BE2C (cell line): ENCODE measurements at regions not wholly inside any gene's neighbourhood (a gene's known extent, or its start where the extent isn't known, plus 50 kb on each side); places are given as distances from the start of the nearest gene placed in this dataset.
"Not testable (repeated sequence)": the region's sequence is repeated elsewhere in the genome, so short reads cannot be mapped to it uniquely, and the experiment has no call there.

ENCODE experiments used
- DNase-seq: peaks from one replicate; pipeline ENCODE4 v3.0.0-alpha.2; 2020
- H3K27me3 ChIP-seq: fragments of 250-450 bp; sonication (Bioruptor Pico); 2 replicates; pipeline ENCODE4 v1.5.1; 2020; ENCODE audit warnings: mild to moderate bottlenecking
- H3K36me3 ChIP-seq: fragments of 250-450 bp; sonication (Bioruptor Pico); 2 replicates; pipeline ENCODE4 v1.5.1; 2020; ENCODE audit warnings: mild to moderate bottlenecking
- H3K4me1 ChIP-seq: fragments of 250-450 bp; sonication (Bioruptor Pico); 2 replicates; pipeline ENCODE4 v1.5.1; 2020
- H3K4me3 ChIP-seq: 2 replicates; pipeline ENCODE4 v1.5.1; 2011; ENCODE audit warnings: low read depth, low read length
- H3K9me3 ChIP-seq: fragments of 250-450 bp; sonication (Bioruptor Pico); 2 replicates; pipeline ENCODE4 v1.5.1; 2020
- CTCF ChIP-seq: IDR thresholded peaks from 2 replicates; pipeline ENCODE4 v1.5.1; 2012; ENCODE audit warnings: mild to moderate bottlenecking, low read depth, low read length

GRCh38 chr13:44142941-44143665 is 230.5 kb upstream of the SERP2 start:
- Histone ChIP-seq H3K36me3 (no peaks in the 10 kb centered on the region), H3K9me3 (no peaks in the 10 kb centered on the region), H3K27me3 (no peaks in the 10 kb centered on the region), H3K4me3 (peak overlapping the region; percentile 70), H3K4me1 (no peaks in the 10 kb centered on the region; the same call in 1 of the 2 replicates)
- no peak for TF ChIP-seq CTCF
- DNase-seq, result no peak

- DNase-seq, result no peak
- H3K27me3 ChIP-seq, result no peaks in the 10 kb centered on the region
- TF ChIP-seq CTCF, result no peak
- H3K4me1 ChIP-seq, result no peaks in the 10 kb centered on the region; the same call in 1 of the 2 replicates
- no peak overlapping the region for H3K4me3 ChIP-seq
- H3K9me3 ChIP-seq, result no peaks in the 10 kb centered on the region
- no peaks in the 10 kb centered on the region for H3K36me3 ChIP-seq
Observed at GRCh38 chr13:44146138-44146537, 227.5 kb upstream of the SERP2 start.

GRCh38 chr13:44147233-44147632 is 226.4 kb upstream of the SERP2 start:
- DNase-seq, result no peak
- Histone ChIP-seq H3K27me3 (no peaks in the 10 kb centered on the region), H3K4me3 (no peak overlapping the region), H3K4me1 (no peaks in the 10 kb centered on the region), H3K36me3 (no peaks in the 10 kb centered on the region), H3K9me3 (no peaks in the 10 kb centered on the region)
- no peak for TF ChIP-seq CTCF

- Histone ChIP-seq H3K4me1 (no peaks in the 10 kb centered on the region), H3K36me3 (no peaks in the 10 kb centered on the region), H3K4me3 (no peak overlapping the region), H3K9me3 (no peaks in the 10 kb centered on the region), H3K27me3 (no peaks in the 10 kb centered on the region)
- no peak for TF ChIP-seq CTCF
- DNase-seq, result no peak
Observed at GRCh38 chr13:44147648-44148047, 226.0 kb upstream of the SERP2 start.

- no peak for DNase-seq
- no peak for TF ChIP-seq CTCF
- Histone ChIP-seq H3K27me3 (no peaks in the 10 kb centered on the region), H3K9me3 (no peaks in the 10 kb centered on the region), H3K4me1 (no peaks in the 10 kb centered on the region), H3K4me3 (no peak overlapping the region), H3K36me3 (no peaks in the 10 kb centered on the region)
Observed at GRCh38 chr13:44148159-44148914, 225.3 kb upstream of the SERP2 start.

- H3K36me3 ChIP-seq, H3K4me1 ChIP-seq, H3K27me3 ChIP-seq, H3K4me3 ChIP-seq, H3K9me3 ChIP-seq, DNase-seq: not testable (repeated sequence)
Observed at GRCh38 chr13:44149231-44149630, 224.4 kb upstream of the SERP2 start.
